Astrocyte (in vitro differentiated cells and primary cell): ENCODE measurements at regions not wholly inside any gene's neighbourhood (a gene's known extent, or its start where the extent isn't known, plus 50 kb on each side); places are given as distances from the start of the nearest gene placed in this dataset.
"Not testable (repeated sequence)": the region's sequence is repeated elsewhere in the genome, so short reads cannot be mapped to it uniquely, and the experiment has no call there.

Source experiments
- DNase-seq: peaks from one replicate; pipeline ENCODE4 v3.0.0-alpha.2; 2010; ENCODE audit warnings: low read depth
- FAIRE-seq: peaks from 2 replicates; lab custom pipeline; 2011; peaks lifted over from hg19 to GRCh38; lab: Jason Lieb, UNC
- H2AFZ ChIP-seq: 2 replicates; pipeline ENCODE4 v1.6.0; 2012; ENCODE audit warnings: low read depth, low read length, inconsistent platforms
- H3K27ac ChIP-seq: 2 replicates; pipeline ENCODE4 v1.5.1; 2011; ENCODE audit warnings: low read depth, low read length, inconsistent platforms
- H3K27me3 ChIP-seq: 2 replicates; pipeline ENCODE4 v1.6.0; 2011; ENCODE audit warnings: low read length, inconsistent platforms; ENCODE audit not compliant: insufficient read depth
- H3K36me3 ChIP-seq: 2 replicates; pipeline ENCODE4 v1.5.1; 2011; ENCODE audit warnings: low read length, inconsistent platforms; ENCODE audit not compliant: insufficient read depth
- H3K4me1 ChIP-seq: 2 replicates; pipeline ENCODE4 v1.5.1; 2011; ENCODE audit warnings: low read length, inconsistent platforms; ENCODE audit not compliant: insufficient read depth
- H3K4me2 ChIP-seq: 2 replicates; pipeline ENCODE4 v1.6.0; 2012; ENCODE audit warnings: low read length, inconsistent platforms
- H3K4me3 ChIP-seq: 2 replicates; pipeline ENCODE4 v1.5.1; 2011; ENCODE audit warnings: low read depth, mild to moderate bottlenecking, low read length, inconsistent platforms; ENCODE audit not compliant: insufficient read depth
- H3K79me2 ChIP-seq: 2 replicates; pipeline ENCODE4 v1.6.0; 2012; ENCODE audit warnings: mild to moderate bottlenecking, low read length, inconsistent platforms; ENCODE audit not compliant: insufficient read depth
- H3K9ac ChIP-seq: 2 replicates; pipeline ENCODE4 v1.6.0; 2012; ENCODE audit warnings: mild to moderate bottlenecking, low read length, inconsistent platforms
- H3K9me3 ChIP-seq: 2 replicates; pipeline ENCODE4 v1.5.1; 2012; ENCODE audit warnings: low read depth, mild to moderate bottlenecking, low read length, inconsistent platforms; ENCODE audit not compliant: insufficient read depth
- H4K20me1 ChIP-seq: 2 replicates; pipeline ENCODE4 v1.6.0; 2012; ENCODE audit warnings: low read length, inconsistent platforms; ENCODE audit not compliant: insufficient read depth
- H3K27ac Mint-ChIP-seq: one replicate; pipeline ENCODE4 v1.8.0; 2021; ENCODE audit warnings: mild to moderate bottlenecking, mixed read lengths; ENCODE audit not compliant: unreplicated experiment
- H3K27me3 Mint-ChIP-seq: one replicate; pipeline ENCODE4 v1.8.0; 2021; ENCODE audit warnings: low read depth, mixed read lengths; ENCODE audit not compliant: unreplicated experiment
- H3K36me3 Mint-ChIP-seq: one replicate; pipeline ENCODE4 v1.8.0; 2021; ENCODE audit warnings: low read depth, mixed read lengths; ENCODE audit not compliant: unreplicated experiment
- H3K4me1 Mint-ChIP-seq: one replicate; pipeline ENCODE4 v1.8.0; 2021; ENCODE audit warnings: low read depth, mixed read lengths; ENCODE audit not compliant: unreplicated experiment
- H3K4me3 Mint-ChIP-seq: one replicate; pipeline ENCODE4 v1.8.0; 2021; ENCODE audit warnings: mild to moderate bottlenecking, moderate library complexity, mixed read lengths; ENCODE audit not compliant: unreplicated experiment
- H3K9me3 Mint-ChIP-seq: one replicate; pipeline ENCODE4 v1.8.0; 2021; ENCODE audit warnings: mild to moderate bottlenecking, mixed read lengths; ENCODE audit not compliant: unreplicated experiment
- CTCF ChIP-seq: IDR thresholded peaks from 2 replicates; pipeline ENCODE4 v1.5.1; 2011; ENCODE audit warnings: low read depth, mild to moderate bottlenecking, inconsistent platforms, low read length, moderate library complexity; ENCODE audit not compliant: insufficient read depth
- EZH2 ChIP-seq: IDR thresholded peaks from 2 replicates; pipeline ENCODE4 v1.6.1; 2012; ENCODE audit warnings: mild to moderate bottlenecking, low read length, inconsistent platforms; ENCODE audit not compliant: insufficient read depth

GRCh38 chr5:136546441-136546840 is 181.1 kb upstream of the TRPC7 start:
- FAIRE-seq, H3K27me3 ChIP-seq, H3K4me1 ChIP-seq, H3K4me3 Mint-ChIP-seq, H3K9me3 Mint-ChIP-seq, H3K27me3 Mint-ChIP-seq, H3K27ac ChIP-seq, H3K79me2 ChIP-seq, H3K36me3 Mint-ChIP-seq, DNase-seq, H3K27ac Mint-ChIP-seq, H4K20me1 ChIP-seq, H3K4me3 ChIP-seq, H3K4me1 Mint-ChIP-seq, H3K4me2 ChIP-seq, H2AFZ ChIP-seq, H3K9ac ChIP-seq, H3K9me3 ChIP-seq, H3K36me3 ChIP-seq: not testable (repeated sequence)

DNA sequence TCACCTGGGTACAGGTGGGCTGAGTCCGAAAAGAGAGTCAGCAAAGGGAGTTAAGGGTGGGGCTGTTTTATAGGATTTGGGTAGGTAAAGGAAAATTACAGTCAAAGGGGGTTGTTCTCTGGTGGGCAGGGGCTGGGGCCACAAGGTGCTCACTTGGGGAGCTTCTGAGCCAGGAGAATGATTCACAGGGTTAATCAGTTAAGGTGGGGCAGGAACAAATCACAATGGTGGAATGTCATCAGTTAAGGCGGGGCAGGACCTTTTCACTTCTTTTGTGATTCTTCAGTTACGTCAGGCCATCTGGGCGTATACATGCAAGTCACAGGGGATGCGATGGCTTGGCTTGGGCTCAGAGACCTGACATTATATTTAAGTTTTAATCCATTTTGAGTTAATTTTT is 179.7 kb upstream of the TRPC7 start:
- H3K9me3 Mint-ChIP-seq, H3K27ac ChIP-seq, DNase-seq, H3K79me2 ChIP-seq, FAIRE-seq, H3K36me3 Mint-ChIP-seq, H3K27me3 Mint-ChIP-seq, H3K4me1 Mint-ChIP-seq, H2AFZ ChIP-seq, H3K9me3 ChIP-seq, H4K20me1 ChIP-seq, H3K4me2 ChIP-seq, H3K4me3 Mint-ChIP-seq, H3K27me3 ChIP-seq, H3K36me3 ChIP-seq, H3K4me1 ChIP-seq, H3K4me3 ChIP-seq, H3K27ac Mint-ChIP-seq, H3K9ac ChIP-seq: not testable (repeated sequence)

GRCh38 chr5:136538534-136538933 is 173.2 kb upstream of the TRPC7 start:
- no peak for TF ChIP-seq EZH2
- no peak for TF ChIP-seq CTCF
- no peak overlapping the region for H3K27ac Mint-ChIP-seq
- H3K9me3 Mint-ChIP-seq, result no peaks in the 10 kb centered on the region
- Histone ChIP-seq H2AFZ (no peak overlapping the region), H3K27me3 (no peaks in the 10 kb centered on the region), H3K9me3 (no peaks in the 10 kb centered on the region), H3K9ac (no peak overlapping the region), H3K36me3 (no peaks in the 10 kb centered on the region), H3K4me2 (no peak overlapping the region), H4K20me1 (no peaks in the 10 kb centered on the region), H3K4me3 (no peak overlapping the region), H3K79me2 (no peaks in the 10 kb centered on the region), H3K27ac (no peak overlapping the region), H3K4me1 (no peaks in the 10 kb centered on the region)
- H3K4me3 Mint-ChIP-seq, result no peak overlapping the region
- no peaks in the 10 kb centered on the region for H3K36me3 Mint-ChIP-seq
- DNase-seq (no peak), FAIRE-seq (no peak)
- H3K27me3 Mint-ChIP-seq, result no peaks in the 10 kb centered on the region
- no peaks in the 10 kb centered on the region for H3K4me1 Mint-ChIP-seq

DNA sequence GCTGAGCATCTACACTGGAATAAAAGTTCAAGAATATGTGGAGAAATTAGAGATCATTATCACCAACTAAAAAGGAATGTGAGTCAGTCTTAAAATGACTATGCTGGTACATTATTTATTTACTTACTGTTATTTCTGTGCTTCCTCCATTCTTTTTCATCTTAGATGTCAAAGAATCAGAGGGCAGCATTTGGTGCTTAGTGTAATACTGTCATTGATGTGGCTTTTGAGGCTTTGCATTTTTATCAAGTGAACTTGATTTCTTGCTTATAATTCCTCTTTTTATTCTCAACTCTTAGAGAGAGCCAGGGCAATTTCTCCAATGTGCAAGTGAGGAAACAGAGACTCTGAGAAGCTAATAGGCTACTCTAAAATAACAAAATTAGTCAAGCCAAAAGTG is 163.7 kb upstream of the TRPC7 start:
- Histone ChIP-seq H3K4me1 (no peaks in the 10 kb centered on the region), H3K27me3 (no peaks in the 10 kb centered on the region), H3K36me3 (no peaks in the 10 kb centered on the region), H3K79me2 (no peaks in the 10 kb centered on the region), H3K4me3 (no peak overlapping the region), H4K20me1 (no peaks in the 10 kb centered on the region), H3K9me3 (no peaks in the 10 kb centered on the region), H3K27ac (no peak overlapping the region), H3K4me2 (no peak overlapping the region), H3K9ac (no peak overlapping the region), H2AFZ (no peak overlapping the region)
- no peak for TF ChIP-seq EZH2
- TF ChIP-seq CTCF, result no peak
- no peak overlapping the region for H3K27ac Mint-ChIP-seq
- no peak for DNase-seq
- H3K4me1 Mint-ChIP-seq, result peaks cover 11% of the 10 kb centered on the region
- FAIRE-seq, result no peak
- H3K27me3 Mint-ChIP-seq, result no peaks in the 10 kb centered on the region
- no peak overlapping the region for H3K4me3 Mint-ChIP-seq
- H3K9me3 Mint-ChIP-seq, result no peaks in the 10 kb centered on the region
- H3K36me3 Mint-ChIP-seq, result no peaks in the 10 kb centered on the region
